MCF 10A (cell line): ENCODE measurements at regions not wholly inside any gene's neighbourhood (a gene's known extent, or its start where the extent isn't known, plus 50 kb on each side); places are given as distances from the start of the nearest gene placed in this dataset.

Experiments
- BruUV-seq: library from RNA; stranded (reverse); fragments of 400-500 nt; replicated peaks from 2 replicates; lab custom pipeline; 2021; lab: Mats Ljungman, UMichigan
- CTCF ChIA-PET: fragments of 300-600 bp; sonication (Branson Sonifier 250); formaldehyde crosslinking; extraction: SDS; loops from one replicate; lab custom pipeline; 2021; ENCODE audit warnings: antibody characterized with exemption, inconsistent platforms; lab: Yijun Ruan, JAX
- POLR2A ChIA-PET: fragments of 300-600, 350-650 bp; sonication (Branson Sonifier 250); formaldehyde crosslinking; extraction: SDS; loops from one replicate; lab custom pipeline; 2020; ENCODE audit warnings: antibody characterized with exemption, inconsistent platforms; lab: Yijun Ruan, JAX
- DNase-seq: peaks from one replicate; pipeline ENCODE4 v3.0.0-alpha.2; 2018; ENCODE audit not compliant: unreplicated experiment
- H3K27ac Mint-ChIP-seq: one replicate; pipeline ENCODE4 v1.8.0; 2022; ENCODE audit warnings: mild to moderate bottlenecking, low read depth, mixed read lengths; ENCODE audit not compliant: unreplicated experiment
- H3K27me3 Mint-ChIP-seq: one replicate; pipeline ENCODE4 v1.8.0; 2022; ENCODE audit warnings: mixed read lengths; ENCODE audit not compliant: insufficient read depth, unreplicated experiment
- H3K36me3 Mint-ChIP-seq: one replicate; pipeline ENCODE4 v1.8.0; 2022; ENCODE audit warnings: mild to moderate bottlenecking, moderate library complexity, mixed read lengths; ENCODE audit not compliant: insufficient read depth, unreplicated experiment
- H3K4me1 Mint-ChIP-seq: one replicate; pipeline ENCODE4 v1.8.0; 2022; ENCODE audit warnings: mixed read lengths; ENCODE audit not compliant: insufficient read depth, unreplicated experiment
- H3K4me3 Mint-ChIP-seq: one replicate; pipeline ENCODE4 v1.8.0; 2022; ENCODE audit warnings: mild to moderate bottlenecking, moderate library complexity, mixed read lengths; ENCODE audit not compliant: unreplicated experiment
- H3K9me3 Mint-ChIP-seq: one replicate; pipeline ENCODE4 v1.8.0; 2022; ENCODE audit warnings: mixed read lengths; ENCODE audit not compliant: unreplicated experiment
- intact Hi-C: fragments of 100-400 bp; cut with micrococcal nuclease; formaldehyde crosslinking; loops from 2 replicates; pipeline ENCODE4 v1.14.1; 2022
- TF ChIP-seq, protein P1 (sequence below): fragments of 200-600 bp; IDR thresholded peaks from one replicate; pipeline ENCODE4 v1.8.0; 2022; ENCODE audit warnings: antibody characterized with exemption, mild to moderate bottlenecking; ENCODE audit not compliant: unreplicated experiment

DNA sequence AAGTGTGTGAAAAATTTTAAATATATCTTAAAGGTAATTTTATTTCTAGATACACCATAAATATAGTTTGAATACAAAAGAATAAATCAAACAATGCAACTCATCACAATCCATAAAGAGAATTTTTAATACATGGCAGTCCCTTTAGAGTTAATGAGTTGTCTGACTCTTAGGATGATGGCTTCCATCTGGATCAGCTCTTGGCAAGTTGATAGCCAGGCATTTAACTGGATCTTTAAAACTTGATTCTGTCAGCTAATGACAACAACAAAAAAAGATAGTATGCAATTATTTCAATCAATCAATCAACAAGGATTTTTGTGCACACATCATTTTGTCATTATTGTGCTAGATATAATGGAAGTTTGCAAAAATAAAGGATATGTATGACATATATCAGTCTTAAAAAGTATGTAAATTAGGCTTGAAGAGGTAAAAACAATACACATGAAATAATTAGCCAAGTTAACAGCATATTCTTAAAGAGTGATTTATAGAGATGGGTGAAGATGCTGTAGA lies 174.9 kb upstream of the PCDH18 start:
- intact Hi-C loops: no loop called here
- H3K4me1 Mint-ChIP-seq: peaks cover 19% of the 10 kb centered on the region
- no peak for DNase-seq
- no peaks in the 10 kb centered on the region for H3K27me3 Mint-ChIP-seq
- H3K9me3 Mint-ChIP-seq: no peaks in the 10 kb centered on the region
- POLR2A ChIA-PET: no interaction called here
- TF ChIP-seq, protein P1, sequence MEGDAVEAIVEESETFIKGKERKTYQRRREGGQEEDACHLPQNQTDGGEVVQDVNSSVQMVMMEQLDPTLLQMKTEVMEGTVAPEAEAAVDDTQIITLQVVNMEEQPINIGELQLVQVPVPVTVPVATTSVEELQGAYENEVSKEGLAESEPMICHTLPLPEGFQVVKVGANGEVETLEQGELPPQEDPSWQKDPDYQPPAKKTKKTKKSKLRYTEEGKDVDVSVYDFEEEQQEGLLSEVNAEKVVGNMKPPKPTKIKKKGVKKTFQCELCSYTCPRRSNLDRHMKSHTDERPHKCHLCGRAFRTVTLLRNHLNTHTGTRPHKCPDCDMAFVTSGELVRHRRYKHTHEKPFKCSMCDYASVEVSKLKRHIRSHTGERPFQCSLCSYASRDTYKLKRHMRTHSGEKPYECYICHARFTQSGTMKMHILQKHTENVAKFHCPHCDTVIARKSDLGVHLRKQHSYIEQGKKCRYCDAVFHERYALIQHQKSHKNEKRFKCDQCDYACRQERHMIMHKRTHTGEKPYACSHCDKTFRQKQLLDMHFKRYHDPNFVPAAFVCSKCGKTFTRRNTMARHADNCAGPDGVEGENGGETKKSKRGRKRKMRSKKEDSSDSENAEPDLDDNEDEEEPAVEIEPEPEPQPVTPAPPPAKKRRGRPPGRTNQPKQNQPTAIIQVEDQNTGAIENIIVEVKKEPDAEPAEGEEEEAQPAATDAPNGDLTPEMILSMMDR: no peak
- no TSS peak for BruUV-seq
- no peak overlapping the region for H3K4me3 Mint-ChIP-seq
- no peaks in the 10 kb centered on the region for H3K36me3 Mint-ChIP-seq
- H3K27ac Mint-ChIP-seq: peak overlapping the region; percentile 3
- CTCF ChIA-PET: no interaction called here

DNA sequence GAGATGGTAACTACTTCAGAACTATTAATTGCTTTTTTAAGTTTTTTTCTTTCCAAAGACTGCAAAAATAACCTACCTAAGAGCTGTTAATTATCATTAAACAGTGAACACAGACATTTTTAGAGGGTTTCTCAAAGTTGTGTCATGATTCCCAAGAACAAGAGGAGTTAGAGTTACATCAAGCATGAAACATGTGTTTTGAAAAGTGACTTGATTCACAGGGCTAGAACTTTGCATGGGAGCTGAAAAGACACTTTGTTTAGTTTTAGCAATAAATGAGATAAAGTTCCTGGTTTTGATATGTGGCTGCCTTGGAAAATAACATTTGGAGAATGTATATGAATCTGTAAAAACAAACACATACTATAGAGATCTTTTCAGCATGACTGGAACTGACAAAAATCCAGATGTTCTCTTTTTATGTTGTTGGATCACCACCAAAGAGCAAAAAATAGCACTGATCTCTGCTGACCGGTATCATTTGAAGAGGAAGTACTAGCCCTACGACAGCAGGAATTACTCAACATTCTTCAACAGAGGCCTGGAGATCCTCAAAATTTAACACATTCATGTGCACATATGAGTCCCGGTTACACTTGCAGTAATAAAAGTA lies 173.0 kb upstream of the PCDH18 start:
- H3K36me3 Mint-ChIP-seq: no peaks in the 10 kb centered on the region
- CTCF ChIA-PET: interaction anchor here (0.7 to 1.2 kb wide), 2 partner anchors 128 to 364 kb away, joined by 3 to 6 read pairs; no protein-coding TSS in a partner anchor
- no peaks in the 10 kb centered on the region for H3K27me3 Mint-ChIP-seq
- intact Hi-C loops: no loop called here
- H3K4me3 Mint-ChIP-seq: no peak overlapping the region
- no TSS peak for BruUV-seq
- peak overlapping the region; percentile 50 for H3K27ac Mint-ChIP-seq
- TF ChIP-seq, protein P1: no peak
- DNase-seq: peak; percentile 27
- POLR2A ChIA-PET: no interaction called here
- H3K4me1 Mint-ChIP-seq: peaks cover 24% of the 10 kb centered on the region
- H3K9me3 Mint-ChIP-seq: no peaks in the 10 kb centered on the region

DNA sequence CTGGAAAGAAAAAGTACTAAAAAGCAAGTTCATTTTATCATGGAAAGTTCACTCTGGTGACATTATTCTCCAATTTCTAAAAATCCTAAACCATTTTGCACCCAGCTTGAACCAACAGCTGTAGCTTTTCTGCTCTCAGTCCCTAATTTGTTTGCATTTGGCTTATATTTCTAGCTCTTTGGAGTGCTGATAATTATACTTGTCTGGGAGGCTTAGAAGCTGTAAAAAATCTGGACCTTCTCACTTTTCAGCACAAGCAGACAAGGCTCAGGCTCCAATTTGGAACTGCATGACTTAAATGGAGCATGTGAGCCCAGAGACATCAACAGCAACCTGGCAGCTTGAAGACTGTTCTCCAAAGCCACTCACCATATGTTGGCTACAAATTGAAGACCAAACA lies 170.9 kb upstream of the PCDH18 start:
- TF ChIP-seq, protein P1: no peak
- H3K4me3 Mint-ChIP-seq: no peak overlapping the region
- POLR2A ChIA-PET: no interaction called here
- H3K36me3 Mint-ChIP-seq: no peaks in the 10 kb centered on the region
- peaks cover 8% of the 10 kb centered on the region for H3K9me3 Mint-ChIP-seq
- no TSS peak for BruUV-seq
- no peak for DNase-seq
- intact Hi-C loops: no loop called here
- no peaks in the 10 kb centered on the region for H3K27me3 Mint-ChIP-seq
- no peak overlapping the region for H3K27ac Mint-ChIP-seq
- H3K4me1 Mint-ChIP-seq: peaks cover 22% of the 10 kb centered on the region
- CTCF ChIA-PET: no interaction called here

DNA sequence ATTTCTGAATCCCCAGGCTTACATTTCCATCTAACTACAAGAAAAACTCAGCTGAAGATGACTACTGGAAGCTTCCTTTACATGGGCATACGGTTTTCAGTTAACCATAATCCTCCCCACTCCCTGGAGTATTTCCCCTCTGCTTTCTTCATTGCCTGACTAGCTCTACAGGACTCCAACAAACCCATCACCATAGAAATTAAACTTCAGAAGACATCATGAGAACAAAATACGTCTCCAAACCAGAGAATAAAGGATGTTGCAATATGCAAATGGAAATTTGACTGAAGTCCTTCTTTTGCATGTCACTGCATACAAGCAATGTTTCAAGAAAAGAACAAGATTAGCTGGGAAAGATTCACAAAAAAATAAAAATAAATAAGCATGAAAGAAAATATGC lies 170.2 kb upstream of the PCDH18 start:
- no peak for DNase-seq
- no peak overlapping the region for H3K4me3 Mint-ChIP-seq
- H3K27ac Mint-ChIP-seq: no peak overlapping the region
- TF ChIP-seq, protein P1: no peak
- peaks cover 8% of the 10 kb centered on the region for H3K9me3 Mint-ChIP-seq
- no peaks in the 10 kb centered on the region for H3K27me3 Mint-ChIP-seq
- intact Hi-C loops: no loop called here
- ChIA-PET POLR2A (interaction anchor here (0.5 to 0.7 kb wide), 2 partner anchors 72 to 1196 kb away, joined by 3 read pairs; no protein-coding TSS in a partner anchor), CTCF (no interaction called here)
- no peaks in the 10 kb centered on the region for H3K36me3 Mint-ChIP-seq
- peaks cover 16% of the 10 kb centered on the region for H3K4me1 Mint-ChIP-seq
- BruUV-seq: no TSS peak
